Tibial nerve (tissue), 4 donors: ENCODE measurements at regions not wholly inside any gene's neighbourhood (a gene's known extent, or its start where the extent isn't known, plus 50 kb on each side); places are given as distances from the start of the nearest gene placed in this dataset.

Experiments
- EP300 ChIP-seq, 2 donors: sonication (generic); formaldehyde crosslinking; IDR thresholded peaks; one replicate each; pipeline ENCODE4 v1.6.1; 2017; ENCODE audit warnings: antibody characterized with exemption in 2 of 2, mild to moderate bottlenecking in 1 of 2
- POLR2A ChIP-seq, 2 donors: fragments of 450-650 bp; IDR thresholded peaks; one replicate each; pipeline ENCODE4 v1.6.1; 2017; ENCODE audit warnings: antibody characterized with exemption in 2 of 2, mild to moderate bottlenecking in 2 of 2, moderate library complexity in 2 of 2
- TF ChIP-seq, protein P1 (sequence below), 5 experiments: fragments of 200-600 bp in 3 of 5; fragments of 450-650 bp in 2 of 5; sonication (generic) in 3 of 5; IDR thresholded peaks; one replicate each; pipeline ENCODE4 v1.5.1; 2016 to 2019; ENCODE audit warnings: antibody characterized with exemption in 5 of 5, mild to moderate bottlenecking in 3 of 5, moderate library complexity in 2 of 5

DNA sequence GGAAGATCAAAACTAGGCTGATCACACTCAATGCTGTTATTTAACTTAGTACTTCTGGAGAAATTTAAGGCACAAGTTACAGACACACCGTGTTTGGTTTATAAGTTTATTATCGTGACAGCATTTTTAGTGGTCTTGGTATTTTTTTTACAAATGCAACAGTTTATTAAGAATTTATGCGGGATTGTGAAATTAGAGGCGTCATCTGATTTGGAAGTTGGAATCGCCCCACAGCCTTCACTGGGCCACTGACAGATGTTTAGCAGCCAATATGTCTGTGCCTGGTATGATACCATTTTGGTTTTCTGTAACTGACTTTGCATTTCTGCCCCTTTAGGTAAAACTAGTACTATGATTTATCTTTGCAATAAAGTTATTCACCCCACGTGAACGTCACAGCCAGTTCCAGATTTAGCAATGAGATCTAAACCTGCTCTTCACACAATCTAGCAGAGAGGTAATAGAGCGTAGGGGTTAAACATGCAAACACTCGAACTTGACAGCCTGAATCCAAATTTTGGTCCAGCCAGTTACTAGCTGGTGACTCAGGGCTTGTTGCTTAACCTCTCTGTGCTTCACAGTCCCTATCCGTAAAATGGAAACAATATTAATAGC lies 73.2 kb upstream of the SSTR1 start:
- TF ChIP-seq, protein P1, sequence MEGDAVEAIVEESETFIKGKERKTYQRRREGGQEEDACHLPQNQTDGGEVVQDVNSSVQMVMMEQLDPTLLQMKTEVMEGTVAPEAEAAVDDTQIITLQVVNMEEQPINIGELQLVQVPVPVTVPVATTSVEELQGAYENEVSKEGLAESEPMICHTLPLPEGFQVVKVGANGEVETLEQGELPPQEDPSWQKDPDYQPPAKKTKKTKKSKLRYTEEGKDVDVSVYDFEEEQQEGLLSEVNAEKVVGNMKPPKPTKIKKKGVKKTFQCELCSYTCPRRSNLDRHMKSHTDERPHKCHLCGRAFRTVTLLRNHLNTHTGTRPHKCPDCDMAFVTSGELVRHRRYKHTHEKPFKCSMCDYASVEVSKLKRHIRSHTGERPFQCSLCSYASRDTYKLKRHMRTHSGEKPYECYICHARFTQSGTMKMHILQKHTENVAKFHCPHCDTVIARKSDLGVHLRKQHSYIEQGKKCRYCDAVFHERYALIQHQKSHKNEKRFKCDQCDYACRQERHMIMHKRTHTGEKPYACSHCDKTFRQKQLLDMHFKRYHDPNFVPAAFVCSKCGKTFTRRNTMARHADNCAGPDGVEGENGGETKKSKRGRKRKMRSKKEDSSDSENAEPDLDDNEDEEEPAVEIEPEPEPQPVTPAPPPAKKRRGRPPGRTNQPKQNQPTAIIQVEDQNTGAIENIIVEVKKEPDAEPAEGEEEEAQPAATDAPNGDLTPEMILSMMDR (IDR thresholded peaks at IDR 0.05), result no peak
- TF ChIP-seq POLR2A (IDR thresholded peaks at IDR 0.05), result no peak
- no peak for TF ChIP-seq EP300 (IDR thresholded peaks at IDR 0.05)
